ENCODE measurements at regions not wholly inside any gene's neighbourhood (a gene's known extent, or its start where the extent isn't known, plus 50 kb on each side); places are given as distances from the start of the nearest gene placed in this dataset.
"Not testable (repeated sequence)": the region's sequence is repeated elsewhere in the genome, so short reads cannot be mapped to it uniquely, and the experiment has no call there.

DNA sequence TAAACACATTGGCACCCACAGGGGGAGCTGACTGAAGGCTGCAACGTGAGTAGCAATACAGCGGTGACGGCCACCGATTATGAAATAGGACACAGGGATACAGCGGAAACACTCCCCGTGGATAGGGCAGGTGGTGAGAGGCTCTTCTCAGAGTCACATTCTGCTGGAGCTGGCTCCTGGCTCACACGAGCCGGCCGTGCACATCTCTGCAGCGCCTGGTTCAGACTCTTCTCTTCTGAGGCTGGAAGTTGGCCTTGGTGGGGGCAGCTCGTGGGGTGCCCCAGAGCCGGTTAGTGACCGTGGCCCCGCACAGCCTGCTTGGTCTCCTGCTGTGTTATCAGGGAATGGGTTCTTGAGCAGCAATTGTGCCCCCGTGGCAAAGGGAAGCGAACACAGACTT, 61.3 kb upstream of the EN2 start:
- no peaks in the 10 kb centered on the region for H3K9me3 ChIP-seq
- TF ChIP-seq, protein P1, sequence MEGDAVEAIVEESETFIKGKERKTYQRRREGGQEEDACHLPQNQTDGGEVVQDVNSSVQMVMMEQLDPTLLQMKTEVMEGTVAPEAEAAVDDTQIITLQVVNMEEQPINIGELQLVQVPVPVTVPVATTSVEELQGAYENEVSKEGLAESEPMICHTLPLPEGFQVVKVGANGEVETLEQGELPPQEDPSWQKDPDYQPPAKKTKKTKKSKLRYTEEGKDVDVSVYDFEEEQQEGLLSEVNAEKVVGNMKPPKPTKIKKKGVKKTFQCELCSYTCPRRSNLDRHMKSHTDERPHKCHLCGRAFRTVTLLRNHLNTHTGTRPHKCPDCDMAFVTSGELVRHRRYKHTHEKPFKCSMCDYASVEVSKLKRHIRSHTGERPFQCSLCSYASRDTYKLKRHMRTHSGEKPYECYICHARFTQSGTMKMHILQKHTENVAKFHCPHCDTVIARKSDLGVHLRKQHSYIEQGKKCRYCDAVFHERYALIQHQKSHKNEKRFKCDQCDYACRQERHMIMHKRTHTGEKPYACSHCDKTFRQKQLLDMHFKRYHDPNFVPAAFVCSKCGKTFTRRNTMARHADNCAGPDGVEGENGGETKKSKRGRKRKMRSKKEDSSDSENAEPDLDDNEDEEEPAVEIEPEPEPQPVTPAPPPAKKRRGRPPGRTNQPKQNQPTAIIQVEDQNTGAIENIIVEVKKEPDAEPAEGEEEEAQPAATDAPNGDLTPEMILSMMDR (IDR thresholded peaks at IDR 0.05), result no peak
- H3K27me3 ChIP-seq (ENCODE audit: low read depth), result peaks cover 9% of the 10 kb centered on the region
- no peaks in the 10 kb centered on the region for H3K36me3 ChIP-seq
- intact Hi-C loops (cut with DNase I), result no loop called here
- no peak overlapping the region for H3K4me3 ChIP-seq
- ATAC-seq, result no peak
- no peak for DNase-seq
- no peak overlapping the region for H3K27ac ChIP-seq
- no peaks in the 10 kb centered on the region for H3K4me1 ChIP-seq

DNA sequence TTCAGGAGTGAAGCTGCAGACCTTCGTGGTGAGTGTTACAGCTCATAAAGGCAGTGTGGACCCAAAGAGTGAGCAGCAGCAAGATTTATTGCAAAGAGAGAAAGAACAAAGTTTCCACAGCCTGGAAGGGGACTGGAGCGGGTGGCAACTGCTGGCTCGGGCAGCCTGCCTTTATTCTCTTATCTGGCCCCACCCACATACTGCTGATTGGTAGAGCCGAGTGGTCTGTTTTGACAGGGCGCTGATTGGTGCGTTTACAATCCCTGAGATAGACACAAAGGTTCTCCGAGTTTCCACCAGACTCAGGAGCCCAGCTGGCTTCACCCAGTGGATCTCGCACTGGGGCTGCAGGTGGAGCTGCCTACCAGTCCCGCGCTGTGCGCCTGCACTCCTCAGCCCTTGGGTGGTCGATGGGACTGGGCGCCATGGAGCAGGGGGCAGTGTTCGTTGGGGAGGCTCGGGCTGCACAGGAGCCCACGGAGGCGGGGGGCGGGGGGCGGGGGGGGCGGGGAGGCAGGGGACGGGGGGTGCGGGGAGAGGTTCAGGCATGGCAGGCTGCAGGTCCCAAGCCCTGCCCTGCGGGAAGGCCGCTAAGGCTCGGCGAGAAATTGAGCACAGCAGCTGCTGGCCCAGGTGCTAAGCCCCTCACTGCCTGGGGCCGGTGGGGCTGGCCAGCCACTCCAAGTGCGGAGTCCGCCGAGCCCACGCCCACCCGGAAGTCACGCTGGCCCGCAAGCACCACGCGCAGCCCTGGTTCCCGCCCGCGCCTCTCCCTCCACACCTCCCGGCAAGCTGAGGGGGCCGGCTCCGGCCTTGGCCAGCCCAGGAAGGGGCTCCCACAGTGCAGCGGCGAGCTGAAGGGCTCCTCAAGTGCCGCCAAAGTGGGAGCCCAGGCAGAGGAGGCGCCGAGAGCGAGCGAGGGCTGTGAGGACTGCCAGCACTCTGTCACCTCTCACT, 59.9 kb upstream of the EN2 start:
- ATAC-seq, H3K9me3 ChIP-seq: not testable (repeated sequence)
- peaks cover 12% of the 10 kb centered on the region for H3K27me3 ChIP-seq (ENCODE audit: low read depth)

DNA sequence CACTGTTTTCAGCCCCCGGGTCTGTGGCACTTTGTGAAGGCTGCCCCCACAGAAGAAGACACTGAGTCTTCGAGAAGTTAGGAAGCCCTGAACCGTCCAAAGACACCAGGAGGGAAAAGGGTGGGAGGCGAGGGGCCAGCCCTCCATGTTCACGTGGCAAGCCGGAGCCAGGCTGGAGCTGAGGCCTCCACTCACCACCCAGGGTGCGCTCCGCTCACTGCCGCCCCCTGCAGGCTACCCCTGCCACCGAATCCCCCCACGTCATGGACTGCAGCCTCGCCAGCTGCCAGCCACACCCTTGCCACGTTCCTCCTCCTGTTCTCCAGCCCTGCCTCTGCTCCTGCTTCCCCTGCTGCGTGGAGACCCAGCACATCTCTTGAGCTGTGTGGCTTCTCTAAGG, 59.0 kb upstream of the EN2 start:
- ATAC-seq, result no peak

More for the DNA sequence above, 59.9 kb upstream of the EN2 start:
- DNase-seq; H3K4me1 ChIP-seq; H3K27ac ChIP-seq; intact Hi-C loops (cut with DNase I); H3K4me3 ChIP-seq; H3K36me3 ChIP-seq: not testable (repeated sequence)

DNA sequence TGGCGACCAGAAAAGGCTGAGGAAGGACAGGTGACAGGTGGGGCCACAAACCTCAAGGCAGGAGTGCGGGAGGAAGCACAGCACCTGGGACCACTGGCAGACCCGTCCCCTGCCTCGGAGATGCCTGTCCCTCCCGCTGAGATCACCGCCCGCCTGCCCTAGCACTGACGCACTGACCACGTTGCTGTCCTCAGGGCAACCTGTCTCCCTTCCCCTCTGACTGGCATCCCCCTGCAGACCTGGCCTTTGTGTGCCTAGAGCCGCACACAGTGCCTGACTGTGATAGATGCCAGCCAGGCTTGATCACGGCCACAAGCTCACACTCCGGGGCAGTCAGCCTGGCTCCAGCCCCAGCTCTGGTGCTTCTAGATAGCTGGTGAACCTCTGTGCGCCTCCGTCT, 58.4 kb upstream of the EN2 start:
- TF ChIP-seq, protein P1 (IDR thresholded peaks at IDR 0.05), result no peak
- Histone ChIP-seq H3K9me3 (no peaks in the 10 kb centered on the region), H3K27ac (no peak overlapping the region), H3K27me3 (ENCODE audit: low read depth) (peaks cover 27% of the 10 kb centered on the region), H3K4me3 (no peak overlapping the region), H3K4me1 (no peaks in the 10 kb centered on the region), H3K36me3 (no peaks in the 10 kb centered on the region)
- DNase-seq (no peak), ATAC-seq (no peak)
- intact Hi-C loops (cut with DNase I), result no loop called here

More for the DNA sequence above, 59.0 kb upstream of the EN2 start:
- intact Hi-C loops (cut with DNase I), result no loop called here
- TF ChIP-seq, protein P1 (IDR thresholded peaks at IDR 0.05), result no peak
- Histone ChIP-seq H3K36me3 (no peaks in the 10 kb centered on the region), H3K4me3 (no peak overlapping the region), H3K4me1 (no peaks in the 10 kb centered on the region), H3K27me3 (ENCODE audit: low read depth) (peaks cover 21% of the 10 kb centered on the region), H3K27ac (no peak overlapping the region), H3K9me3 (no peaks in the 10 kb centered on the region)
- no peak for DNase-seq

DNA sequence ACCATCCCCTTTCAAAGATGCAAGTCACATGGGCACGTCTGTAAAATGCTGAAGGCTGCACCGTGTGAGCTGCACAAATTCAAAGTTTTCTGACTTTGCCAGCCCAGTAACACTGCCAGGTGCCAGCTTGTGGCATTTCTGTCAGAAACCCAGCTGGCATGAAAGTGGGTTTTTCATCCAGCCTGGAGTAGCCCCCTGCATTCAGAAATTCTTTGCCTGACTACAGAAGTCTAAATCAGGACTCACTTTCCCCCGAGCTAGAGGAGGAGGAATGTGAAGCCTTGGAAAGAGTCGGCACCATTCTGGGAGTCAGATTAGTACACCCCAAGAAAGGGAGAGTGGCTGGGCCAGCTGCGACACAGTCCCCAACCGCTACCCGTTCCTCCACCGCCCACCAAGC, 56.7 kb upstream of the EN2 start:
- ATAC-seq, result no peak
- DNase-seq, result no peak
- no peaks in the 10 kb centered on the region for H3K36me3 ChIP-seq
- H3K4me1 ChIP-seq, result no peaks in the 10 kb centered on the region
- no peak overlapping the region for H3K4me3 ChIP-seq
- intact Hi-C loops (cut with DNase I), result no loop called here
- no peak overlapping the region for H3K27ac ChIP-seq
- H3K27me3 ChIP-seq (ENCODE audit: low read depth), result peaks cover 43% of the 10 kb centered on the region
- TF ChIP-seq, protein P1 (IDR thresholded peaks at IDR 0.05), result no peak
- H3K9me3 ChIP-seq, result no peaks in the 10 kb centered on the region

DNA sequence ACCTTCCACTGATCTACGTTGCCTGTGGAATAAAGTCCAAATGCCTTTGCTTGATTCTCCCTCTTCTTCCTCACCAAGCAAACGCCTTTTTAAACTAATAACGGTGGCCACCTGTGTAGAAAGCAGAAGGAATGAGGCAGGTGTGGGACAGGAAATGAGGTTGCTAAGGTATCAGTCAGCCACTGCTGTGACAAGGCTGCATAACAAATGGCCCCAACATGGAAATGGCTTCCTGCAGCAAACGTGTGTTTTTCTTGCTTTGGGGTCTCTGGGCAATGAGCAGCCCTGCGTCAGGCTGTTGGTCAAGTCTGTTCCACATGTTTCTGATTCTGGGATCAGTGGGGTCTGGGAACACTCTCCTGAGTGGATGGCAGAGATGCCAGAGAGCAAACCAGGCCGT, 56.0 kb upstream of the EN2 start:
- no peaks in the 10 kb centered on the region for H3K4me1 ChIP-seq
- TF ChIP-seq, protein P1 (IDR thresholded peaks at IDR 0.05), result no peak
- ATAC-seq, result no peak
- H3K27ac ChIP-seq, result no peak overlapping the region
- no peaks in the 10 kb centered on the region for H3K36me3 ChIP-seq
- intact Hi-C loops (cut with DNase I), result no loop called here
- peaks cover 45% of the 10 kb centered on the region for H3K27me3 ChIP-seq (ENCODE audit: low read depth)
- H3K9me3 ChIP-seq, result no peaks in the 10 kb centered on the region
- no peak overlapping the region for H3K4me3 ChIP-seq
- DNase-seq, result no peak

All from lower lobe of right lung (tissue), 2 donors.